Epithelial cell of esophagus (primary cell): ENCODE measurements at regions not wholly inside any gene's neighbourhood (a gene's known extent, or its start where the extent isn't known, plus 50 kb on each side); places are given as distances from the start of the nearest gene placed in this dataset.

ENCODE experiments used
- DNase-seq: peaks from one replicate; pipeline ENCODE4 v3.0.0; 2010; ENCODE audit warnings: low read depth
- H3K4me3 ChIP-seq: 2 replicates; pipeline ENCODE4 v1.5.1; 2011; ENCODE audit warnings: mild to moderate bottlenecking, low read length, control low read depth
- TF ChIP-seq, protein P1 (sequence below): IDR thresholded peaks from 2 replicates; pipeline ENCODE4 v1.5.1; 2011; ENCODE audit warnings: low read depth, mild to moderate bottlenecking, low read length, control low read depth, inconsistent platforms; ENCODE audit not compliant: insufficient read depth; ENCODE audit errors: missing control alignments

DNA sequence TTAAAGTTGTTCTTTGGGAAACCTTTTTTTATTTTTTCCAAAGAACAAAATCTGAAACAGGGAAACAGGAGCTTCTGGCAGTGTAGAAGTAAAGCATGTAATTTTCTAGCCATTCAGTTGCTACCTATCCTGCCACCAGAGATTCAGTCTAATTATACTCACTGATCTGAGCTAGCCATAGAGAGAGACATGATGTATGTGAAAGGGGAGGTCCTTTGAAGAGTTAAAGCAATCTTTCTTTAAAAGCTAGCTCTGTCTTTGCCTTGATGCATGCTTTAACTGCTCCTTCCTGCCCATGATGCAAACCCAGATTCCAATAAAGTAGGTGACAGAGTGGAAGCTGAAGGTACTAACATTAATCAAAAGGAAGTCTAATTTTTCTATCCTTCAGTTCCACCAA is 114.1 kb upstream of the GRIK2 start:
- TF ChIP-seq, protein P1, sequence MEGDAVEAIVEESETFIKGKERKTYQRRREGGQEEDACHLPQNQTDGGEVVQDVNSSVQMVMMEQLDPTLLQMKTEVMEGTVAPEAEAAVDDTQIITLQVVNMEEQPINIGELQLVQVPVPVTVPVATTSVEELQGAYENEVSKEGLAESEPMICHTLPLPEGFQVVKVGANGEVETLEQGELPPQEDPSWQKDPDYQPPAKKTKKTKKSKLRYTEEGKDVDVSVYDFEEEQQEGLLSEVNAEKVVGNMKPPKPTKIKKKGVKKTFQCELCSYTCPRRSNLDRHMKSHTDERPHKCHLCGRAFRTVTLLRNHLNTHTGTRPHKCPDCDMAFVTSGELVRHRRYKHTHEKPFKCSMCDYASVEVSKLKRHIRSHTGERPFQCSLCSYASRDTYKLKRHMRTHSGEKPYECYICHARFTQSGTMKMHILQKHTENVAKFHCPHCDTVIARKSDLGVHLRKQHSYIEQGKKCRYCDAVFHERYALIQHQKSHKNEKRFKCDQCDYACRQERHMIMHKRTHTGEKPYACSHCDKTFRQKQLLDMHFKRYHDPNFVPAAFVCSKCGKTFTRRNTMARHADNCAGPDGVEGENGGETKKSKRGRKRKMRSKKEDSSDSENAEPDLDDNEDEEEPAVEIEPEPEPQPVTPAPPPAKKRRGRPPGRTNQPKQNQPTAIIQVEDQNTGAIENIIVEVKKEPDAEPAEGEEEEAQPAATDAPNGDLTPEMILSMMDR = no peak
- no peak overlapping the region for H3K4me3 ChIP-seq
- DNase-seq = no peak

DNA sequence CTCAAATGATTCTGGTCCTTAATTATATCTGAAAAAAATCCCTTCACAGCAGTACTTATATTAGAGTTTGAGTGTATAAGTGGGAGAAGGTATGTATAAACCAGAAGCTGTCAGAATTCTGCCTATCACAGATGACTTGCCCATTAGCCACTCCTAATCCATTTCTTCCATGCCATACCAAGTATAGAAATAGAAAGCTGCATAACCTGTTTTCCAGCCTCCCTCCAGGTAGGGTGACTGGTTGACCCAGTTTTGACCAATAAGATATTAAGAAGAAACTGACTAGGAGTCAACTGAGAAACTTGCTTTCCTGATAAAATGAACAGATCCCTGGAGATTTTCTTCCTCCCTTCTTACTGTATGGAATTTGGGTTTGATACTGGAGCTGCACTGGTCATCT is 112.2 kb upstream of the GRIK2 start:
- peak; percentile 80 for DNase-seq
- TF ChIP-seq, protein P1 = no peak
- H3K4me3 ChIP-seq = no peak overlapping the region

DNA sequence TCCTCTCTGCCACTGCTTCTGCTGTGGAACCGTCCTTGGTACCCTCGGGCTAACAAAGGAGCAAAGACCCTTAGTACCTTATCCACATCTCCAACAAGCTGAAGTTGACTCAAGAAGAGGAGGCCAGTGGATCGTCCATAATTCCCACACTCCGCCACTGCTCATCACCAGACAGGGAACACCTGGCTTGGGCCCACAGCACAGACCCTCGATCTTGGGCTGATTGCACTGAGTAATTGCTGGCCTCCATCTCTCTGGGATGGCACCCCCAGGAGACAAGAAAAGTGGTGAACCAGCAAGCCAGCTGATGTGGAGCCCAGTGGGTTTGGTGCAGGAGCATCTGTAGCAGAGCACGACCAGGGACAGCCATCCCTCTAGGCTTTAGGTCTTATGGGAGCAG is 109.4 kb upstream of the GRIK2 start:
- no peak overlapping the region for H3K4me3 ChIP-seq
- TF ChIP-seq, protein P1 = no peak
- DNase-seq = no peak

DNA sequence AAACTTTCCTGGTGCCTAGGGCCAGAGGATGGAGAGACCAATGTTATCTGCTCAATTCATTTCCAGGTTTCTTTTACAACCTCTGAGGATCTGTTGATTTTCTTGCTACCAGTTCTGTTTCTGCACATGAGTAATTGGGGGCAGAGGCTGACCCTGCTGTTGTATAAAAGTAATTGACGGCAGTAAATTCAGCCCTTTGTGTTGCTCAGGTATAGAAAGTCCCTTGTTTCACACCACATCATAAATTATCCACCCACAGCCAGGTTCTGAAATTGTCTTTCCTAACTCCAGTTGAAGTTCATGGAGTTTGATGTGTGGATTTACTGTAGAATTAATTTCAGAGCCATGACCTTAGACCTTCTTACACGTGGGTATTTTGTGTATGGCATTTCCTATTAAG is 107.4 kb upstream of the GRIK2 start:
- DNase-seq = no peak
- TF ChIP-seq, protein P1 = no peak
- H3K4me3 ChIP-seq = no peak overlapping the region

DNA sequence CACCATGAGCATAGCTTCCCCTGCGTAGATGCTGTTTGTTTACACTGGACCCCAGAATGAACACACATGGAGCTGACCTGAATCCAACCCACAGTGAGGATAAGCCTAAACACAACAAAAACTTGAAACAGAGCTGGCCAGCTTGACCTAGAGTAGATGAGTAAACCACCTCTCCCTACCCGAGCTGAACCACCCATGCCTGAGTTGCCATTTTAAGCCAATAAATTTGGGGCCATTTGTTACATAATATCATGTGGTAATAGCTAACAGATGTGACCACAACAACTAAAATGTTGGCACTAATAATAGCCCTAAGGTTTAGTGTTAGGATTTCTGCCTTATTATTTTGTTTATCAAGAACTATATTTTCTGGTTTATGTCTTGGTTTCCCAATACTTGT is 103.2 kb upstream of the GRIK2 start:
- no peak for DNase-seq
- no peak overlapping the region for H3K4me3 ChIP-seq
- TF ChIP-seq, protein P1 = no peak

DNA sequence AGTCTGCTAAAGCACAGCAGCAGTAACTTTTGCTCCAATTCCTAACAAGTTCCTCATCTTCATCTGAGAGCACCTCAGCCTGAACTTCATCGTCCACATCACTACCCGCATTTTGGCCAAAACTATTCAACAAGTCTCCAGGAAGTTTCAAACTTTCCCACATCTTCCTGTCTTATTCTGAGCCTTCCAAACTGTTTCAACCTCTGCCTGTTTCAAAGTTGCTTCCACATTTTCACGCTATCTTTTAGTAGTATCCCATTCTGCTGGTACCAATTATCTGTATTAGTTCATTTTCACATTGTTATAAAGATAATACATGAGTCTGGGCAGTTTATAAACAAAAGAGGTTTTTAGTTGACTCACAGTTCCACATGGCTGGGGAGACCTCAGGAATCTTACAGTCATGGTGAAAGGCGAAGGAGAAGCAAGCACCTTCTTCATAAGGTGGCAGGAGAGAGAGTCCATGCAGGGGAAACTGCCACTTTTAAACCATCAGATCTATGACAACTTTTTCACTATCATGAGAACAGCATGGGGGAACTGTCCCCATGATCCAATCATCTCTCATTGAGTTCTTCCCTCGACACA is 99.4 kb upstream of the GRIK2 start:
- DNase-seq = no peak
- H3K4me3 ChIP-seq = no peak overlapping the region
- TF ChIP-seq, protein P1 = no peak

DNA sequence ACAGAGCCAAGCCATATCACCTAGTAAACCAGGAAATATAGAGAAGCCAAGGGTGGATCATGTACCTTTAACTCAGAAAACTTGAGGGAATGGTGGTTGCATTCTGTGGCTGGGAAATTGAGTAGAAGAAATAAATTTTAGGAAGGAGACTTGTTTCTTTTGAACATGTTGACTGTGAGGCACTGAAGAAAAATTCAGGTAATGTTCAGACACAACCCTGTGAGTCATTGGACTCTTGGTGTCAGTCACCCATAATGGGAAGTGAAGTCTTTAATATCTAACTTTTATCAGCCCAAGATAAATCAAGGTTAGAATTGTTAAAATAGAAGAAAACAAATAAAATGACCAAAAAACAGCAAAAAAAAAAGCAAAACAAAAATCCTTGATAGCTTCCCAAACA is 98.8 kb upstream of the GRIK2 start:
- TF ChIP-seq, protein P1 = no peak
- H3K4me3 ChIP-seq = no peak overlapping the region
- DNase-seq = peak; percentile 80
